KMS-11 (cell line): ENCODE measurements at regions not wholly inside any gene's neighbourhood (a gene's known extent, or its start where the extent isn't known, plus 50 kb on each side); places are given as distances from the start of the nearest gene placed in this dataset.

Experiments
- H2AFZ ChIP-seq: fragments of 200-600 bp; sonication (generic); 2 replicates; pipeline ENCODE4 v1.6.1; 2016; ENCODE audit warnings: antibody characterized with exemption, mixed run types, low read depth
- H3K27ac ChIP-seq: fragments of 200-600 bp; sonication (generic); 2 replicates; pipeline ENCODE4 v1.6.1; 2016; ENCODE audit warnings: mild to moderate bottlenecking, mixed run types
- H3K27me3 ChIP-seq: fragments of 200-600 bp; sonication (generic); 2 replicates; pipeline ENCODE4 v1.6.1; 2017; ENCODE audit warnings: mild to moderate bottlenecking, low read depth, mixed run types, moderate library complexity; ENCODE audit not compliant: insufficient read depth
- H3K36me3 ChIP-seq: fragments of 200-600 bp; sonication (generic); 2 replicates; pipeline ENCODE4 v1.6.1; 2017; ENCODE audit warnings: mild to moderate bottlenecking, mixed run types; ENCODE audit not compliant: insufficient read depth
- H3K4me1 ChIP-seq: fragments of 200-600 bp; sonication (generic); 2 replicates; pipeline ENCODE4 v1.6.1; 2016; ENCODE audit warnings: mild to moderate bottlenecking, low read depth, mixed run types; ENCODE audit not compliant: poor library complexity, severe bottlenecking
- H3K4me2 ChIP-seq: fragments of 200-600 bp; sonication (generic); 2 replicates; pipeline ENCODE4 v1.7.0; 2016; ENCODE audit warnings: mild to moderate bottlenecking, mixed run types
- H3K4me3 ChIP-seq: fragments of 200-600 bp; sonication (generic); IDR thresholded peaks from 2 replicates; pipeline ENCODE4 v1.6.1; 2017; ENCODE audit warnings: low read depth, low read length, mixed read lengths; ENCODE audit not compliant: insufficient read depth
- H3K79me2 ChIP-seq: fragments of 200-600 bp; sonication (generic); 2 replicates; pipeline ENCODE4 v1.6.1; 2016; ENCODE audit warnings: low read depth, mixed run types; ENCODE audit not compliant: insufficient read depth
- H3K9ac ChIP-seq: fragments of 200-600 bp; sonication (generic); 2 replicates; pipeline ENCODE4 v1.6.1; 2016; ENCODE audit warnings: mild to moderate bottlenecking, mixed run types
- H4K20me1 ChIP-seq: fragments of 200-600 bp; sonication (generic); 2 replicates; pipeline ENCODE4 v1.6.1; 2016; ENCODE audit warnings: mild to moderate bottlenecking, mixed run types; ENCODE audit not compliant: insufficient read depth
- CTCF ChIP-seq: fragments of 200-600 bp; sonication (generic); conservative IDR thresholded peaks from 2 replicates; pipeline ENCODE4 v1.6.1; 2017; ENCODE audit warnings: low read depth, mild to moderate bottlenecking, antibody characterized with exemption, low read length, moderate library complexity, mixed read lengths

DNA sequence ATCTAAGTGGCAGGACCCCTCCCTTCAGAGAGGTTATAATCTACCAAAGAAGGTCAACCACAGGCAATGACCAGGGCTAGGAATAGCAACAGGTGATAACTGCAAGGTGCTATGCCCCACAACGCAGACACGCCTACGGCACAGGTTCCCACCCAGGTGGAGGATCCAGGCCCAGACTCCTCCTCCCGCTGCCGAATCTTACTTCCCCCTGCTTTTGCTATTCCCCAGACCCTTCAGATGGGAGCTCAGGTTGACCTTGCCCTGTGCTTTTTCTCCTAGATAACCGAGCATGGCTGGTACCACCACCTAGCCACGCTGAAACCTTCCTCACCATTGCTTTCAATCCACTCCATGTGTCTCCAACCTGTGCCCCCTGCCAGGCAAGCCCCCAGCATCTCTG lies 142.2 kb upstream of the IGF1R start:
- H3K27ac ChIP-seq, result no peak overlapping the region
- no peaks in the 10 kb centered on the region for H3K79me2 ChIP-seq
- no peaks in the 10 kb centered on the region for H3K27me3 ChIP-seq
- no peaks in the 10 kb centered on the region for H3K36me3 ChIP-seq
- no peaks in the 10 kb centered on the region for H3K4me1 ChIP-seq
- H3K9ac ChIP-seq, result no peak overlapping the region
- H4K20me1 ChIP-seq, result no peaks in the 10 kb centered on the region
- no peak for TF ChIP-seq CTCF
- no peak overlapping the region for H3K4me2 ChIP-seq
- no peak overlapping the region for H3K4me3 ChIP-seq
- H2AFZ ChIP-seq, result no peak overlapping the region

DNA sequence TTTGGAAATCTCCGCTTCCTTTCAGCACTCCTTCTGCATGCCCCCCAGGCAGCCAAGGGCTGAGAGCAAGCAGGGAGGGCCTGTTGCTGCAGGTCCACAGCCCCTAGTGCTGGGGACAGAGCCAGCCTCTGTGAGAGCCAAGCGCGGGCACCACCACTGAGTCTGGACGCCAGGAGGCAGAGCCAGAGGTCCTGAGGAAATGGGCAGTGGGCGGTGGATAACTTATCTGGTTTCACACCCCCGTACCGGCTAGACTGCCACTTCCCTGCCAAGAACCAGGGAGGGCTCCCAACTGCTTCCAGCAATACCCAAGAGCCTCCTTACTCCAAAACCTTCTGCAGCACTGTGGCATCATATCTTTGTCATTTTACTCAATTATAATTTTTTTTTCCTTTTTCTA lies 141.6 kb upstream of the IGF1R start:
- H4K20me1 ChIP-seq, result no peaks in the 10 kb centered on the region
- no peak overlapping the region for H2AFZ ChIP-seq
- H3K27ac ChIP-seq, result no peak overlapping the region
- no peak overlapping the region for H3K9ac ChIP-seq
- no peak overlapping the region for H3K4me3 ChIP-seq
- no peaks in the 10 kb centered on the region for H3K36me3 ChIP-seq
- H3K4me1 ChIP-seq, result no peaks in the 10 kb centered on the region
- no peak for TF ChIP-seq CTCF
- H3K27me3 ChIP-seq, result no peaks in the 10 kb centered on the region
- no peak overlapping the region for H3K4me2 ChIP-seq
- H3K79me2 ChIP-seq, result no peaks in the 10 kb centered on the region

DNA sequence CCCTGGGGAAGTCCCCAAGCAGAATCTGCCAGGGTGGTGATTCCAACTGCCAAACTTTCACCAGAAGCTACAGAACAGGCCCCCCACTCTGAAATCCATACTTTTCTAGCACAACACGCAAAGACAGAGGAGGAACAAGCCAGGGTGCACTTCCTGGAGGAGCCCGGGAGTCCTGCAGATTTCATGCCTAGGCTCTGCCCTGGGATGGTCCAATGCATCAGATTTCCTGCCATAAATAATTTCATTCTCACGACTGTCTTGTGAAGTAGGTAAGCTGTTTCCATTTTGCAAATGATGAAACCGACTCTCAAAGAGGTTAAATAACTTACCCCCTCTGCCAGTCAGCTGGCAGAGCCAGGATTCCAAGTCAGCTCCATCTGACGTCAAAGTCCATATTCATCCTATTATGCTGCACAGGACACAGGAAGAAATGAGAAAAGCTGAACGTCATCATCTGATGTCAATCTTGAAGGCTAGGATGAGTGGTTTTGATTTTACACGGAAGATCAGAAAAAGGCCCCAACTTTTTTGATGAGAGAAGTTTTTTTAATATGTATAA lies 134.8 kb upstream of the IGF1R start:
- no peak overlapping the region for H2AFZ ChIP-seq
- no peak overlapping the region for H3K9ac ChIP-seq
- no peaks in the 10 kb centered on the region for H4K20me1 ChIP-seq
- H3K36me3 ChIP-seq, result no peaks in the 10 kb centered on the region
- H3K27ac ChIP-seq, result no peak overlapping the region
- H3K27me3 ChIP-seq, result no peaks in the 10 kb centered on the region
- no peaks in the 10 kb centered on the region for H3K4me1 ChIP-seq
- H3K79me2 ChIP-seq, result no peaks in the 10 kb centered on the region
- no peak overlapping the region for H3K4me3 ChIP-seq
- TF ChIP-seq CTCF, result no peak
- H3K4me2 ChIP-seq, result no peak overlapping the region

- no peaks in the 10 kb centered on the region for H3K79me2 ChIP-seq
- no peaks in the 10 kb centered on the region for H4K20me1 ChIP-seq
- no peak overlapping the region for H3K27ac ChIP-seq
- peaks cover 3% of the 10 kb centered on the region for H3K4me1 ChIP-seq
- H3K4me2 ChIP-seq, result no peak overlapping the region
- no peaks in the 10 kb centered on the region for H3K27me3 ChIP-seq
- no peak overlapping the region for H2AFZ ChIP-seq
- no peak overlapping the region for H3K4me3 ChIP-seq
- no peak overlapping the region for H3K9ac ChIP-seq
- TF ChIP-seq CTCF, result no peak
- H3K36me3 ChIP-seq, result no peaks in the 10 kb centered on the region
Observed at GRCh38 chr15:98514034-98514622, 134.2 kb upstream of the IGF1R start.
